Right ventricle myocardium superior (tissue), 1 donor: ENCODE measurements at regions not wholly inside any gene's neighbourhood (a gene's known extent, or its start where the extent isn't known, plus 50 kb on each side); places are given as distances from the start of the nearest gene placed in this dataset.
A peak's percentile ranks its signal among the peaks of the same experiment; 100 is the strongest.
"Not testable (repeated sequence)": the region's sequence is repeated elsewhere in the genome, so short reads cannot be mapped to it uniquely, and the experiment has no call there.

Experiments
- ATAC-seq: fragments of 200-7000 bp; cut with Tn5 transposase; one replicate; pipeline ENCODE4 v1.9.1; 2020; ENCODE audit warnings: mild to moderate bottlenecking; ENCODE audit not compliant: poor library complexity
- DNase-seq: peaks from one replicate; pipeline ENCODE4 v3.0.0-alpha.2; 2020
- intact Hi-C: fragments of 100-400 bp; cut with DNase I; formaldehyde crosslinking; loops from one replicate; pipeline ENCODE4 v1.11.2; 2022
- donor health status: DM: no; HTN: yes; CAD: no; lungs with severe emphysema.

GRCh38 chr7:138297526-138297925 is 162.5 kb upstream of the TRIM24 start:
- DNase-seq (no peak), ATAC-seq (no peak)
- intact Hi-C loops: no loop called here

- intact Hi-C loops: no loop called here
- DNase-seq (no peak), ATAC-seq (no peak)
Measured at GRCh38 chr7:138299066-138299465, 161.0 kb upstream of the TRIM24 start.

DNA sequence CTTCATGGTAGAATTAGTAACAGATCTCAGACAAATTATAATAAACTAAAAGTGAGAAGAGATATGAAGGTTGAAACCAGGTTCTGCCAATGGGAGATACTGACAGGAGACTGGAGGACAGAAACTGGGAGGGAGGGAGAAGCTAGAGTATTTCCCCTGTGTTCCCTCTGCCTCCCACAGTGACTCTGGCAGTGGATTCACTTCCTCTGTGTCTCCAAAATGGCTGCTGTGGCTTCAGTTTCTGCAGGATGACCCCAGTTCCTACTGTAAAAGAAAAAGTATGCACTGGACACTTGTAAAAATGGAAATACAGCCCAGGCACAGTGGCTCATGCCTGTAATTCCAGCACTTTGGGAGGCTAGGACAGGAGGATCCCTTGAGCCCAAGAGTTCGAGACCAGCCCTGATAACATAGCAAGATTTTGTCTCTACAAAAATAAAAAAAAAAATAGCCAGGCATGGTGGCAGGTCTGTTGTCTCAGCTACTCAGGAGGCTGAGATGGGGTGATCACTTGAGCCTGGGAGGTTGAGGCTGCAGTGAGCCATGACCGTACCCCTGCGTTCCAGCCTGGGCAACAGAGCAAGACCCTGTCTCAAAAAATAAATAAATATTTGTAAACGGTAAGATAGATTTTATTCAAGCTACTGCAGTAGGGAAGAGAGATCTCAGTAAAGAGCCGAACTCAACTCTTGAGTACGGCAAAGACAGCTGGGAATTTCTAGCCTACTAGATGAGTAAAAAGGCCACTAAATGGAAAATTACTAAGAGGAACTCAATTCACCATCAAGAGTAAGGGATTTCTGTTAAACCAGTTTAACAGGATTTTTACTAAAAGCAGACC is 156.6 kb upstream of the TRIM24 start:
- intact Hi-C loops: no loop called here
- ATAC-seq (no peak), DNase-seq (no peak)

DNA sequence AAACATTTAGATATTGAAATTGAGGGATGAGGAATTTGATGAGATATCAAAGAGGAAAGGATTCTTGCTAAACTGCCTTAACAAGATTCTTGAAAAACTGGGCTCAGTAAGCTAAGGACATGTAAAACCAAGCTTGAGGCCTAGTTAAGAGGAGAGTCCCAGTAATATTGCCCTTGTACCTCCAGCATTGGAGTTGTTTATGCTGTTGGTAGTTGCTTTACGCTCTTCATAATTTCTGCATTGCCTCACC is 156.1 kb upstream of the TRIM24 start:
- DNase-seq (no peak), ATAC-seq (no peak)
- intact Hi-C loops: no loop called here

- ATAC-seq: no peak
- no peak for DNase-seq
- intact Hi-C loops: no loop called here
Measured at GRCh38 chr7:138307633-138308032, 152.4 kb upstream of the TRIM24 start.

GRCh38 chr7:138308136-138308535 is 151.9 kb upstream of the TRIM24 start:
- ATAC-seq (no peak), DNase-seq (no peak)
- intact Hi-C loops: no loop called here

GRCh38 chr7:138309186-138309585 is 150.9 kb upstream of the TRIM24 start:
- intact Hi-C loops: no loop called here
- ATAC-seq (no peak), DNase-seq (no peak)

- no peak for ATAC-seq
- no peak for DNase-seq
- intact Hi-C loops: no loop called here
Measured at GRCh38 chr7:138313829-138314178, 146.3 kb upstream of the TRIM24 start.

DNA sequence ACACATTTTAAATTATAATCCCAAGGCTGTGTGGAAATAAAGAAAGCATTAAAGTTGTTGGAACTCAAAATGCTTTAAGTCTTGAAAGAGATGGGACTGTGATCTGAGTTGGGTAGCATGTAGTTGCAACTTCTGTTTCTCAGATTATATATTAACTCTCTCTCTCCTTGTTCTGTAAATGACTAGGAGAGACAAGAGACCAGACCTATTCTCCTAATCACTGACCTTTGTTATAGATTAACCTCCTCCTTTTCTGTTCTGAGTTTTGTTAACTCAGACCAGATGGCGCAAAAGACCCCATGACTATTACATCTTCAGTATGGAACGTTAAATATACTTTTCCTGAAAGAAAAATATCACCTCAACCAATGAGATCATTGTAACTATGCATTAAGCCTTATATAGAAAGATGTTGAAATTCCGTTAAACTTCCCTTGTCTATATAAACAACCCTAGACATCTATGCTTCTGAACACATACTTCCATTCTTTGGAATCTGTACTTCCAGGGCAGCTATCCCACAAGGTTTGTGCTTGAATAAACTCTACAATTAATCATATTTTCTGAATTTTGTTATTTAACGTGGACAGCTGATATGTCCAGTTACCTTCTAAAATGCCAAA is 143.5 kb upstream of the TRIM24 start:
- DNase-seq: no peak
- intact Hi-C loops: no loop called here
- no peak for ATAC-seq

- intact Hi-C loops: no loop called here
- DNase-seq (no peak), ATAC-seq (no peak)
Measured at GRCh38 chr7:138317044-138317596, 142.9 kb upstream of the TRIM24 start.

- ATAC-seq (no peak), DNase-seq (no peak)
- intact Hi-C loops: no loop called here
Measured at GRCh38 chr7:138324941-138325340, 135.1 kb upstream of the TRIM24 start.

DNA sequence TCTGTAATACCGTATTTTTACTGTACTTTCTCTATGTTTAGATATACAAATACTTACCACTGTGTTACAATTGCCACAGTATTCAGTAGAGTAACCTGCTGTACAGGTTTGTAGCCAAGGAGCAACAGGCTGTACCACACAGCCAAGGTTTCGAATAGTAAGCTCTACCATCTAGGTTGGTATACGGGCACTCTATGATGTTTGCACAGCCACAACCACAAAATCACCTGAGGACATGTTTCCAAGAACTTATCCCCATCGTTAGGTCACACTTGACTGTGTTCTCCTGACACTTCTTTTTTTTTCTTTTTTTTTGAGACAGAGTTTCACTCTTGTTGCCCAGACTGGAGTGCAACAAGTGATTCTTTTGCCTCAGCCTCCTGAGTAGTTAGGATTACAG is 134.6 kb upstream of the TRIM24 start:
- intact Hi-C loops: no loop called here
- ATAC-seq: no peak
- no peak for DNase-seq

GRCh38 chr7:138328215-138328614 is 131.8 kb upstream of the TRIM24 start:
- DNase-seq (no peak), ATAC-seq (no peak)
- intact Hi-C loops: no loop called here

DNA sequence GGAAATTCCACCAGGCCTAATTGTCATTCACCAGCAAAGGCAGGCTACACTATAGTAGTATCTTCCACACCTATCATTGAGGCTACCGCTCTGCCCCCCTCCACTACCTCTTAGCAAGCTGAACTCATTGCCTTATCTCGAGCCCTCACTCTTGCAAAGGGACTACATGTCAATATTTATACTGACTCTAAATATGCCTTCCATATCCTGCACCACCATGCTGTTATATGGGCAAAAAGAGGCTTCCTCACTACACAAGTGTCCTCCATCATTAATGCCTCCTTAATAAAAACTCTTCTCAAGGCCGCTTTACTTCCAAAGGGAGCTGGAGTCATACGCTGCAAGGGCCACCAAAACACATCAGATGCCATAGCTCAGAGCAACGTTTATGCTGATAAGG is 127.2 kb upstream of the TRIM24 start:
- intact Hi-C loops, DNase-seq, ATAC-seq: not testable (repeated sequence)

GRCh38 chr7:138338361-138338760 is 121.7 kb upstream of the TRIM24 start:
- intact Hi-C loops: no loop called here
- ATAC-seq (peak; percentile 34), DNase-seq (peak; percentile 74)

- intact Hi-C loops, ATAC-seq, DNase-seq: not testable (repeated sequence)
Measured at GRCh38 chr7:138339229-138339628, 120.8 kb upstream of the TRIM24 start.

GRCh38 chr7:138342990-138343389 is 117.1 kb upstream of the TRIM24 start:
- no peak for ATAC-seq
- intact Hi-C loops: no loop called here
- DNase-seq: no peak

GRCh38 chr7:138345567-138345966 is 114.5 kb upstream of the TRIM24 start:
- intact Hi-C loops: no loop called here
- no peak for DNase-seq
- no peak for ATAC-seq

DNA sequence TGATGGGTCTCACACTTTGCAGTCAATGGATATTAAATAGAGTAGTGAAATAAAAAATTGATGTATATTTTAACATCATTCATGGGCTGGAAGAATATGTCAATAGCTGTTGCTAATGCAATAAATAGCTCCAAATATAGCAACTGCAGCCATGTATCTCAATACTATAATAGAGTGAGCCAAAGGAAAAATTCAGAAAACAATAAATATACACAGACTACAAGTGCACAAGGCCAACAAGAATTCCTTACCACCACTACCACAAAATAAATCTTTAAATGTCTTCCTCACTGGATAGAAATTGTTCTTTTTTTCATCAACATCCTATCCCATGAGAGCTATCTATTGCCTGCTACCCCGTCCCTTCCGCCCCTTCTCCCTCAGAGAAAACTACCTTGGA is 113.1 kb upstream of the TRIM24 start:
- intact Hi-C loops: no loop called here
- ATAC-seq: no peak

DNA sequence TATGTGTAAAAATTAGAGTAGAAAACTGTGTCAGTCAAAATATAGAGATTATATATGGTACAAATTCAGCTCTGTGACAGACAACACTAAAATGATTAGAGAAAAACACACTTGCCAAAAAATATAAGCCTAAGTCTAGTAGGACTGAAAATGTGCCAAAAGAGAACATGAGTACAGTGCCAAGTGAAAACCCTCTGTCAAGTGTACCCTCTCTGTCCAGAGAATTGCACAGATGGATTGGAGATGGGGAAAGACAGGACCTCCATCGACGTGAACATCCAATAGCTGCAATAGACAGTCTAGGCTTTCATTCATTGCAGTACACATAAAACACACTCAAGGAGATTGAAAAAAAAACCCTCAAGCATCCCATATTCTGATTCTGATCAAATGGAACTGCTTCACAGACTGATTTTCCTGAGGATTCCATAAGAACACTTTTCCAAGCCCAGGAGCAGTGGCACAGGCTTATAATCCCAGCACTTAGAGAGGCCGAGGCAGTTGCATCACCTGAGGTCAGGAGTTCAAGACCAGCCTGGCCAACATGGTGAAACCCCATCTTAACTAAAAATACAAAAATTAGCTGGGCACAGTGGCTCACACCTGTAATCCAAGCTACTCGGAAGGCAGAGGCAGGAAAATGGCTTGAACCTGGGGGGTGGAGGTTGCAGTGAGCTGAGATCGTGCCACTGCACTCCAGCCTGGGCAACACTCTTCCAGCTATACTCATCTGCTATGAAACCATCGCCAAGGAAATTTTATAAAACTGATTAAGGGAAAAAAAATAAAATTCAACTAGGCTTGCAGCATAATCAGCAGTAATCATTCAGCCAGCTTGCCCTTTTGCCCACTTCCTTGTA is 110.0 kb upstream of the TRIM24 start:
- DNase-seq (no peak), ATAC-seq (no peak)
- intact Hi-C loops: no loop called here

More for the DNA sequence above, 113.1 kb upstream of the TRIM24 start:
- DNase-seq: no peak
